SK-N-SH (cell line): ENCODE measurements at regions not wholly inside any gene's neighbourhood (a gene's known extent, or its start where the extent isn't known, plus 50 kb on each side); places are given as distances from the start of the nearest gene placed in this dataset.

Source experiments
- CTCF ChIA-PET: fragments of 300-600, 350-600 bp; formaldehyde crosslinking; extraction: SDS; loops from one replicate; lab custom pipeline; 2021; lab: Yijun Ruan, JAX
- POLR2A ChIA-PET: fragments of 350-600 bp; sonication (Branson Sonifier 250); formaldehyde crosslinking; extraction: SDS; loops from one replicate; lab custom pipeline; 2020; ENCODE audit warnings: antibody characterized with exemption, inconsistent platforms; lab: Yijun Ruan, JAX
- DNase-seq: peaks from one replicate; pipeline ENCODE4 v3.0.0; 2012
- H2AFZ ChIP-seq: fragments of 200-600 bp; sonication (generic); 2 replicates; pipeline ENCODE4 v1.8.1; 2016; ENCODE audit warnings: antibody characterized with exemption, mild to moderate bottlenecking, low read depth
- H3F3A ChIP-seq: fragments of 200-600 bp; sonication (generic); replicated peaks from 2 replicates; pipeline ENCODE3; 2016; ENCODE audit warnings: antibody characterized with exemption, mild to moderate bottlenecking; ENCODE audit not compliant: insufficient read depth
- H3K27ac ChIP-seq, 2 experiments: fragments of 200-500 bp in 1 of 2; fragments of 200-600 bp in 1 of 2; sonication (Bioruptor generic) in 1 of 2; sonication (generic), shearing (Covaris generic) in 1 of 2; 2 replicates each; pipeline versions ENCODE4 v1.5.1 to v1.6.1; 2014 to 2016; ENCODE audit warnings: low read depth in 2 of 2, inconsistent platforms in 1 of 2, low read length in 1 of 2, mild to moderate bottlenecking in 1 of 2, mixed read lengths in 1 of 2
- H3K27me3 ChIP-seq: fragments of 200-600 bp; sonication (generic), shearing (Covaris generic); 2 replicates; pipeline ENCODE4 v1.6.1; 2016; ENCODE audit warnings: mixed run types; ENCODE audit not compliant: insufficient read depth
- H3K36me3 ChIP-seq, 2 experiments: fragments of 200-500 bp in 1 of 2; fragments of 200-600 bp in 1 of 2; sonication (Bioruptor generic) in 1 of 2; sonication (generic) in 1 of 2; replicated peaks in 1 of 2; 2 replicates each; pipeline versions ENCODE3 to v1.5.1; 2014 to 2016; ENCODE audit warnings: low read length in 1 of 2, mild to moderate bottlenecking in 1 of 2; ENCODE audit not compliant: insufficient read depth in 2 of 2, control insufficient read depth in 1 of 2
- H3K4me1 ChIP-seq, 2 experiments: fragments of 200-500 bp in 1 of 2; fragments of 200-600 bp in 1 of 2; sonication (Bioruptor generic) in 1 of 2; sonication (generic), shearing (Covaris generic) in 1 of 2; 2 replicates each; pipeline versions ENCODE4 v1.5.1 to v1.6.1; 2014 to 2016; ENCODE audit warnings: low read depth in 1 of 2, low read length in 1 of 2, mixed run types in 1 of 2; ENCODE audit not compliant: insufficient read depth in 2 of 2, control insufficient read depth in 1 of 2
- H3K4me2 ChIP-seq: fragments of 200-600 bp; sonication (generic), shearing (Covaris generic); 2 replicates; pipeline ENCODE4 v1.6.1; 2017; ENCODE audit warnings: mixed run types
- H3K4me3 ChIP-seq, 2 experiments: fragments of 200-500 bp in 1 of 2; fragments of 200-600 bp in 1 of 2; sonication (Bioruptor generic) in 1 of 2; sonication (generic), shearing (Covaris generic) in 1 of 2; 2 replicates each; pipeline versions ENCODE4 v1.5.1 to v1.8.1; 2014 to 2016; ENCODE audit warnings: low read depth in 2 of 2, inconsistent platforms in 1 of 2, low read length in 1 of 2, mild to moderate bottlenecking in 1 of 2, mixed read lengths in 1 of 2, moderate library complexity in 1 of 2
- H3K79me2 ChIP-seq: fragments of 200-600 bp; sonication (generic); 2 replicates; pipeline ENCODE4 v1.8.1; 2017; ENCODE audit warnings: mild to moderate bottlenecking; ENCODE audit not compliant: insufficient read depth
- H3K9ac ChIP-seq: fragments of 200-600 bp; sonication (generic); 2 replicates; pipeline ENCODE4 v1.6.1; 2017; ENCODE audit warnings: mixed run types
- H3K9me2 ChIP-seq: fragments of 200-600 bp; sonication (generic); 2 replicates; pipeline ENCODE4 v1.6.1; 2017; ENCODE audit warnings: mixed run types
- H3K9me3 ChIP-seq: fragments of 200-600 bp; sonication (generic); 2 replicates; pipeline ENCODE4 v1.6.1; 2017; ENCODE audit warnings: mixed run types, mild to moderate bottlenecking, moderate library complexity
- H4K20me1 ChIP-seq: fragments of 200-600 bp; sonication (generic); 2 replicates; pipeline ENCODE4 v1.6.1; 2017; ENCODE audit warnings: mild to moderate bottlenecking, mixed run types; ENCODE audit not compliant: insufficient read depth
- CHD2 ChIP-seq: fragments of 150-350 bp; IDR thresholded peaks from 2 replicates; pipeline ENCODE4 v1.6.1; 2018; ENCODE audit warnings: low read length; ENCODE audit not compliant: partially characterized antibody
- ELF1 ChIP-seq: IDR thresholded peaks from 2 replicates; pipeline ENCODE4 v1.4.0; 2012
- EZH2phosphoT487 ChIP-seq: fragments of 200-600 bp; sonication (generic); IDR thresholded peaks from 2 replicates; pipeline ENCODE4 v1.6.1; 2017; ENCODE audit warnings: low read depth, mixed run types, mild to moderate bottlenecking, antibody characterized with exemption, moderate library complexity, borderline replicate concordance
- GATA2 ChIP-seq: sonication (generic); formaldehyde crosslinking; IDR thresholded peaks from 2 replicates; pipeline ENCODE4 v1.5.0; 2020; ENCODE audit warnings: mild to moderate bottlenecking, missing genetic modification reagents
- IRF3 ChIP-seq: fragments of 150-350 bp; IDR thresholded peaks from 2 replicates; pipeline ENCODE4 v1.6.1; 2016; ENCODE audit warnings: mild to moderate bottlenecking, low read depth, low read length
- MEF2A ChIP-seq: IDR thresholded peaks from 2 replicates; pipeline ENCODE4 v1.4.0; 2012; ENCODE audit warnings: low read depth, borderline replicate concordance
- NFIC ChIP-seq: IDR thresholded peaks from 2 replicates; pipeline ENCODE4 v1.4.0; 2012; ENCODE audit warnings: borderline replicate concordance
- POLR2AphosphoS5 ChIP-seq: IDR thresholded peaks from 2 replicates; pipeline ENCODE4 v1.6.1; 2012; ENCODE audit warnings: low read depth, low read length
- RAD21 ChIP-seq: IDR thresholded peaks from 2 replicates; pipeline ENCODE4 v1.6.1; 2012; ENCODE audit warnings: mild to moderate bottlenecking, low read length
- RCOR1 ChIP-seq: fragments of 150-350 bp; IDR thresholded peaks from 2 replicates; pipeline ENCODE4 v1.6.1; 2017; ENCODE audit warnings: antibody characterized with exemption, low read length
- RXRA ChIP-seq: IDR thresholded peaks from 2 replicates; pipeline ENCODE4 v1.4.0; 2012; ENCODE audit warnings: low read depth, mild to moderate bottlenecking, borderline replicate concordance
- SIN3A ChIP-seq: IDR thresholded peaks from 2 replicates; pipeline ENCODE4 v1.6.1; 2012; ENCODE audit warnings: low read depth, mild to moderate bottlenecking, low read length, moderate library complexity, borderline replicate concordance
- SMC3 ChIP-seq: IDR thresholded peaks from 2 replicates; pipeline ENCODE4 v1.6.1; 2012; ENCODE audit warnings: low read depth, low read length, improper control_type of control experiment
- TAF1 ChIP-seq: IDR thresholded peaks from 2 replicates; pipeline ENCODE4 v1.6.1; 2012; ENCODE audit warnings: low read depth, mild to moderate bottlenecking, low read length, moderate library complexity, borderline replicate concordance
- TEAD4 ChIP-seq: IDR thresholded peaks from 2 replicates; pipeline ENCODE4 v1.4.0; 2012; ENCODE audit warnings: mild to moderate bottlenecking, borderline replicate concordance; ENCODE audit not compliant: insufficient read depth
- USF1 ChIP-seq: IDR thresholded peaks from 2 replicates; pipeline ENCODE4 v1.4.0; 2012; ENCODE audit warnings: low read depth, borderline replicate concordance
- YY1 ChIP-seq: IDR thresholded peaks from 2 replicates; pipeline ENCODE4 v1.4.0; 2012; ENCODE audit warnings: low read depth, mild to moderate bottlenecking
- WGBS: methylation state at CpG from one replicate; pipeline ENCODE4 v1.1.6; 2017; ENCODE audit warnings: low lambda C conversion rate; 5-methylcytosine and 5-hydroxymethylcytosine counted together
- TF ChIP-seq, protein P1 (sequence below): fragments of 150-350 bp; IDR thresholded peaks from 2 replicates; pipeline ENCODE4 v1.6.1; 2017; ENCODE audit warnings: antibody characterized with exemption, low read length, low read depth, borderline replicate concordance

- Histone ChIP-seq H3K27ac (no peak overlapping the region), H3K79me2 (no peaks in the 10 kb centered on the region)
- TF ChIP-seq YY1 (no peak), MEF2A (no peak), ELF1 (no peak), SIN3A (no peak), EZH2phosphoT487 (no peak), NFIC (no peak), POLR2AphosphoS5 (no peak), RAD21 (no peak), RXRA (no peak), TEAD4 (no peak), GATA2 (CRISPR knock-in tag) (no peak)
- TF ChIP-seq, protein P1, sequence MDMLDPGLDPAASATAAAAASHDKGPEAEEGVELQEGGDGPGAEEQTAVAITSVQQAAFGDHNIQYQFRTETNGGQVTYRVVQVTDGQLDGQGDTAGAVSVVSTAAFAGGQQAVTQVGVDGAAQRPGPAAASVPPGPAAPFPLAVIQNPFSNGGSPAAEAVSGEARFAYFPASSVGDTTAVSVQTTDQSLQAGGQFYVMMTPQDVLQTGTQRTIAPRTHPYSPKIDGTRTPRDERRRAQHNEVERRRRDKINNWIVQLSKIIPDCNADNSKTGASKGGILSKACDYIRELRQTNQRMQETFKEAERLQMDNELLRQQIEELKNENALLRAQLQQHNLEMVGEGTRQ: no peak
- TF ChIP-seq, all 33 proteins: peak for 0
- H3K9ac ChIP-seq: no peak overlapping the region
- peaks cover 4% of the 10 kb centered on the region for H3F3A ChIP-seq
- no peaks in the 10 kb centered on the region for H3K9me2 ChIP-seq
- H3K36me3 ChIP-seq: no peaks in the 10 kb centered on the region
- no peak for DNase-seq
- H3K4me1 ChIP-seq: peaks cover 8 to 9% of the 10 kb centered on the region in 2 experiments; a peak in 3 of 4 replicates
- no peak overlapping the region for H3K4me3 ChIP-seq
- WGBS: 88% methylated on average over 5 of the region's 5 CpGs
- no peaks in the 10 kb centered on the region for H3K9me3 ChIP-seq
- no peak overlapping the region for H3K4me2 ChIP-seq
- CTCF ChIA-PET: interaction anchor here (0.8 to 13.1 kb wide), 19 partner anchors 10 to 600 kb away, joined by 3 to 299 read pairs (median 9); partner anchors contain the start of gene ZFP36L2
- no peaks in the 10 kb centered on the region for H4K20me1 ChIP-seq
- no peaks in the 10 kb centered on the region for H3K27me3 ChIP-seq
- no peak overlapping the region for H2AFZ ChIP-seq
- POLR2A ChIA-PET: interaction anchor here (2.5 kb wide), 1 partner anchor 251 kb away, joined by 21 read pairs; the partner anchor contains the start of gene ZFP36L2
Observed at GRCh38 chr2:42976351-42976750, 184.0 kb upstream of the HAAO start.

GRCh38 chr2:42974721-42975717 lies 182.6 kb upstream of the HAAO start:
- ChIA-PET CTCF (interaction anchor here (0.6 to 13.1 kb wide), 90 partner anchors 8 to 602 kb away, joined by 3 to 299 read pairs (median 4); partner anchors contain the start of gene ZFP36L2), POLR2A (interaction anchor here (0.8 to 2.5 kb wide), 4 partner anchors 247 to 371 kb away, joined by 3 to 21 read pairs (median 4); partner anchors contain the start of gene ZFP36L2)
- Histone ChIP-seq H4K20me1 (no peaks in the 10 kb centered on the region), H3K4me3 (peak overlapping the region; percentile 27 to 32; a peak in 3 of 4 replicates), H3K4me1 (peaks cover 11 to 14% of the 10 kb centered on the region in 2 experiments; a peak in 3 of 4 replicates), H3K36me3 (no peaks in the 10 kb centered on the region), H3K9me2 (no peaks in the 10 kb centered on the region), H3K79me2 (no peaks in the 10 kb centered on the region), H3K27me3 (no peaks in the 10 kb centered on the region), H3K9ac (peak overlapping the region; percentile 30; the same call in 1 of the 2 replicates), H3K4me2 (peak overlapping the region; percentile 77), H2AFZ (peak overlapping the region; percentile 74), H3F3A (peaks cover 14% of the 10 kb centered on the region), H3K27ac (no peak overlapping the region; a peak in 1 of 4 replicates), H3K9me3 (no peaks in the 10 kb centered on the region)
- DNase-seq: peak; percentile 95
- WGBS: 40% methylated on average over 33 of the region's 40 CpGs
- TF ChIP-seq TAF1 (no peak), USF1 (no peak), RXRA (no peak), CHD2 (peak; percentile 87), IRF3 (no peak), TEAD4 (no peak), RCOR1 (0 out of 2 replicates have a peak, but pooled peaks have one; percentile 47), EZH2phosphoT487 (no peak), SMC3 (peak; percentile 99), POLR2AphosphoS5 (no peak)
